GM06990 (cell line): ENCODE measurements at regions not wholly inside any gene's neighbourhood (a gene's known extent, or its start where the extent isn't known, plus 50 kb on each side); places are given as distances from the start of the nearest gene placed in this dataset.

Experiments
- DNase-seq: peaks from one replicate; pipeline ENCODE4 v3.0.0-alpha.2; 2011; ENCODE audit not compliant: insufficient read length; ENCODE audit errors: extremely low read depth
- H3K27me3 ChIP-seq: replicated peaks from 2 replicates; pipeline ENCODE4 v1.6.0; 2011; ENCODE audit warnings: low read length; ENCODE audit not compliant: control insufficient read depth, insufficient read depth
- H3K36me3 ChIP-seq: 2 replicates; pipeline ENCODE4 v1.5.1; 2011; ENCODE audit warnings: low read length; ENCODE audit not compliant: control insufficient read depth, insufficient read depth
- H3K4me3 ChIP-seq: replicated peaks from 2 replicates; pipeline ENCODE4 v1.5.1; 2011; ENCODE audit warnings: low read depth, mild to moderate bottlenecking, control low read depth, low read length
- CTCF ChIP-seq: IDR thresholded peaks from 2 replicates; pipeline ENCODE4 v1.5.1; 2011; ENCODE audit warnings: low read length, control low read depth, mild to moderate bottlenecking, inconsistent platforms; ENCODE audit not compliant: insufficient read depth, poor library complexity, severe bottlenecking

GRCh38 chr7:130875-131780 lies 61.2 kb upstream of the FAM20C start:
- no peak for TF ChIP-seq CTCF
- no peak for DNase-seq
- H3K36me3 ChIP-seq: no peaks in the 10 kb centered on the region
- no peak overlapping the region for H3K4me3 ChIP-seq
- no peaks in the 10 kb centered on the region; the same call in 1 of the 2 replicates for H3K27me3 ChIP-seq

GRCh38 chr7:131781-132482 lies 60.4 kb upstream of the FAM20C start:
- H3K36me3 ChIP-seq: no peaks in the 10 kb centered on the region
- H3K27me3 ChIP-seq: no peaks in the 10 kb centered on the region; the same call in 1 of the 2 replicates
- no peak overlapping the region for H3K4me3 ChIP-seq
- DNase-seq: no peak
- no peak for TF ChIP-seq CTCF

- no peak for TF ChIP-seq CTCF
- DNase-seq: no peak
- H3K27me3 ChIP-seq: no peaks in the 10 kb centered on the region; the same call in 1 of the 2 replicates
- H3K4me3 ChIP-seq: no peak overlapping the region
- H3K36me3 ChIP-seq: no peaks in the 10 kb centered on the region
These were observed 59.5 kb upstream of the FAM20C start for GRCh38 chr7:132899-133298.

- H3K36me3 ChIP-seq: no peaks in the 10 kb centered on the region
- H3K4me3 ChIP-seq: no peak overlapping the region
- H3K27me3 ChIP-seq: no peaks in the 10 kb centered on the region; the same call in 1 of the 2 replicates
- no peak for DNase-seq
- TF ChIP-seq CTCF: no peak
These were observed 58.9 kb upstream of the FAM20C start for GRCh38 chr7:133470-133869.

- no peak for TF ChIP-seq CTCF
- Histone ChIP-seq H3K36me3 (no peaks in the 10 kb centered on the region), H3K27me3 (no peaks in the 10 kb centered on the region; the same call in 1 of the 2 replicates), H3K4me3 (no peak overlapping the region)
- no peak for DNase-seq
These were observed 58.3 kb upstream of the FAM20C start for GRCh38 chr7:134029-134428.
